Femur (tissue), 1 donor: ENCODE measurements at regions not wholly inside any gene's neighbourhood (a gene's known extent, or its start where the extent isn't known, plus 50 kb on each side); places are given as distances from the start of the nearest gene placed in this dataset.

ENCODE experiments used
- DNase-seq: peaks from one replicate; pipeline ENCODE4 v3.0.0-alpha.2; 2017

DNA sequence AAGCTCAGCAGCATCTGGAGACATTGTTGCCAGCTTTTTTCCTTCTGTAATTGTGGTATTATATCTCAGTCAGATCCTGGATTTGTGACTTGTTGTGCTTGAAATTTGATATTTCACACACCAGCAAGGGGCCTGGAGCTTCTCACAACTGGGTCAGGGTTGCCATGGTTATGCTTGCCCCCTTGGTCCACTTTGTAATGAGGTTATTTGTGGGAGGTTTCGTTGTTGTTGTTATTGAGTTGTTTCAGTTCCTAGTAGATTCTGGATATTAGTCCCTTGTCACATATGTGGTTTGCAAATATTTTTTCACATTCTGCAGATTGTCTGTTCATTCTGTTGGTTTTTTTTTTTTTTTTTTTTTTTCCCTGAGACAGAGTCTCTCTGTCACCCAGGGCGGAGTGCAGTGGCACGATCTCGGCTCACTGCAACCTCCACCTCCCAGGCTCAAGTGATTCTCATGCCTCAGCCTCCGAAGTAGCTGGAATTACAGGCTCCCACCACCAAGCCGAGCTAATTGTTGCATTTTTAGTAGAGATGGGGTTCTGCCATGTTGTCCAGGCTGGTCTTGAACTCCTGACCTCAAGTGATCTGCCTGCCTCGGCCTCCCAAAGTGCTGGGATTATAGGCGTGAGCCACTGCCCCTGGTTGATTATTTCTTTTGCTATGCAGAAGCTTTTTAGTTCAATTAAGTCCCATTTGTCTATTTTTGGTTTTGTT is 80.6 kb upstream of the ETV6 start:
- DNase-seq, result no peak

DNA sequence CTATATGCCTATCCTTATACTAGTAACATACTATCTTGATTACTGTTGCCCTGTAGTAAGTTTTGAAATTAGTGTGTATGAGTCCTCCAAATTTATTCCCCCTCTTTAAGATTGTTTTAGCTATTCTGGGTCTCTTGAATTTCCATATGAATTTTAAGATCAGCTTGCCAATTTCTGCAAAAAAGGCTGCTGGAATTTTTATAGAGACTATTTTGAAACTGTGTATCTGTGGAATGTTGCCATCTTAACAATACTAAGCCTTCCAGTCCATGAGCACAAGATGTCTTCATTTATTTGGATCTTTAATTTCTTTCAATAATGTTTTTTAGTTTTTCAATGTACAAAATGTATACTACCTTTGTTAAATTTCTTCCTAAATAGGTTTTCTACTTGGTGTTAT is 79.8 kb upstream of the ETV6 start:
- DNase-seq, result no peak

DNA sequence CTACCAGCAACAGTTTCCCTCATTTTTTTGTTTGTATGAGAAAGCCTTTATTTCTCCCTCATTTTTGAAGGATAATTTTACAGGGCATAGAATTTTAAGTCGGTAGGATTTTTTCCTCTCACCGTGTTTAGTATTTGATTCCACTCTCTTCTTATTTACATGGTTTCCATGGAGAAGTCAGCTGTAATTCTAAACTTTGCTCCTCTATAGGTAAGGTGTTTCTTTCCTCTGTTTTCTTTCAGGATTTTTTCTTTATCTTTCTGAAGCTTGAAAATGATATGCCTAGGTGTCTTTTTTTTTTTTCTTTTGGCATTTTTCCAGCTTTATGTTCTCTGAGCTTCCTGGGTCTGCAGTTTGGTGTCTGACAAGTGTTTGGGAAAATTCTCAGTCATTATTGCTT is 75.6 kb upstream of the ETV6 start:
- no peak for DNase-seq

DNA sequence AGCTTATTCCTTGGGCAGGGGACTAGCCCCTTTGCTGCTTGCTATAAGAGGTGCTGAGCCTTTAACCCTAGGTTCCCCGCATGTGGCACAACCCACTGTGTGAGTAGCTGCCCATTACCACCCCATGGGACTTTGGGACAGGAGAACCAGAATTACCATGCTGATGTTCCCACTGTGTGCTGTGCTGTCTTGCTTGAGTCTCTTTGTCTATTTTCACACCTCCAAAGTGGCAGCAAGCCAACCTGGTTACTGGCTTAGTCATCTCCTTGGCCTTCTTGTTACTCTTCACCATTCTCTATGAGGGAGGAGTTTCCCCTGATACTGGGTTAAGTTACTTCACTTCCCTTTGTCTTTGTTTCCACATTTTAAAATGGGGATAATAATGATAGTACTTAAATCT is 73.4 kb upstream of the ETV6 start:
- no peak for DNase-seq

DNA sequence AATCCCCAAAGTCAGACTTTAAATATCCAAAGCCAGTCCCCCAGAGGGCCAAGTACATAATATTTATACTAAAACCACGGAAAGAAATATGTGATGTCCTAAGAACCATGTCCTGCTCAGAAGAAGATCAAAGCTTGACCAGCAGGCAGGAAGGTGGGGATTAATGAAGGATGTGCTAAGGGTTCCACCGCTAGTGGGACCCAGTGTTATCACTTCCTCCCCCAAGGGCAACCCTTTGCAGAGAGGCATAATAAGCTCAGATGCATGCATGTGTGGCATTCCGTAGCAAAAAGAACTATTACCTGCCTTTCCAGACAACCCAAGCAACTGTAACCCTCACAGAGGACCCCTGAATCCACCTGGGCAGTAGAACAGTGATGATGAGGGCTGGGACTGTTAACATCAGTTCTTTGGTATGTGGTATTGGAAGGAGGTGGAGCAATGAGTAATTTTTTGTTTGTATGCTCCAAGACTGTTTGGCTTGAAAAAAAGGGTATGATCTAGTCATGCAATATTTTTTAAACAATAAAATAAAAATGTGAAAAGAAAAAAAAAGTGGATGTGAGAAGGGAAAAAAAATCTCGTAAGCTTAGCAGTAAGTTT is 71.7 kb upstream of the ETV6 start:
- no peak for DNase-seq

DNA sequence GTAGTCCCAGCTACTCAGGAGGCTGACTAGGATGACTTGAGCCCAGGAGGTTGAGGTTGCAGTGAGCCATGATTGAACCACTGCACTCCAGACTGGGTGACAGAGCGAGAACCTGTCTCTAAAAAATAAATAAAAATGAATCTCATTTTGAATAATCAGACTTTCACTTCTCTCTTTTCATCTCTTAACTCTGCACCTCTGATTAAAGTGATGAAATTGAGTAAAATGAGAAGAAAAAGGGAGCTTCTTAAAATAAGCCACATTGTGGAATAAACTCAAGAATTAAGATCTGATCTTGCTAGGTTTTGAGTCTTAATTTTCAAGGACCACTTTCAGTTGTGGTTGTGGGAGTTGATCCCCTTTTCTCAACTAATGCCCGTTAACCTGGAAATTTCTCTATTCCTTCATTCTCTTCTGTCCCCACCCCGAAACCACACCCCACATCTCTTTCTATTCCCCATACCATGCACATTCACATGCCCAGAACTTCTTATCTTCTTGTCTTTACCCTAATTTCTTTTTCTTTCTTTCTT is 70.9 kb upstream of the ETV6 start:
- DNase-seq, result no peak

DNA sequence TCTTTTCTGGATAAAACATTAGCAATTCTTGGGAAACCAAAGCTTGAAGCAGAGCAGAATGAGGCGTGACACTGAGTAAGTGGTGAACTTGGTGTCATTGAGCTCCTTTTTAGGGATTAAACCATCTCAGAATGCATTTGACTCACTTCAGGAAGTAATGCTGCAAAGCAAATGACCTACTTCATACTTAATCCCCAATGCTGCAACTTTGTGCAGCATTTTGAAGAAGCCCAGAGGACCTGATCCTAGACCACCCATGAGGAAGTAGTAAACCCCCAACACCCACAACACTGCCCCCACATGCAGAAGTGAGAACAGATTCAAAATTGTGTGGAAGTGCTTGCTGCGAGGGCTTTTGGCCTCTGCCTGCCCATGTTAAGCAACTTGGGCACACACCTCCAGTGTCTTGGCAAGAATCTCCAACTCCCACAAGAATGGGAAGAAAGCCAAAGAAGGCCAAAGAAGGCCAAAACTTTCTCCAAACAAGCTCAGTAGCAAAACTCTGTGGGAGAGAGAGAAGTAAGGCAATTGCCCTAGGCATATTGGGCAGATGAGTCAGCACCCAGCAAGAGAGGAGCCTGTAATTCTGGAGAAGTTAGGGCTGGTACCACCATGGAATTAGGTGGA is 69.2 kb upstream of the ETV6 start:
- DNase-seq, result no peak

DNA sequence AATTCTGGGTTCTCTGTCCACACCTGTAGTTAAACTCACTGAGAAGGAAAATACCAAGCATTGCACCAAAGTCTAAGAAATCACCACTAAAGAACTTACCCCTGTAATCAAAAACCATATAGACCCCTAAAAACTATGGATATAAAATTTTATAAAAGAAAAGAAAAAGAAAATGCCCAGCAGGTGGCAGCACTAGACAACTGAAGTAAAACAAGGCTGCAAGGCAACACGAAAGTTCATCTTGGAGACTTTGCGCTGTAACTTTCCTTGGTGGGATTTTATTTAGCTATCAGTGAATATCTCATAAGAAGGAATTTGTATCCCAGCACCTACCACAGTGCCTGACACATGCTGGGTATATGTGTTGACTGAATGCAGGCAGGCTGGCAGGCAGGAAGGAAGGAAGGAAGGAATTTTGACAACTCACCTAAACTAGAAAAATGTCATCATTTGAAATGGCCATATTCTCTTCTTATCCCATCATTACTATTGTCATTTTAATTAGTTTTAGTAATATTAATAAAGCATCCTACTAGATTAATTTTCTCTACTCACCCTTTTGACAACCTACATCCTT is 68.2 kb upstream of the ETV6 start:
- peak; percentile 65 for DNase-seq

DNA sequence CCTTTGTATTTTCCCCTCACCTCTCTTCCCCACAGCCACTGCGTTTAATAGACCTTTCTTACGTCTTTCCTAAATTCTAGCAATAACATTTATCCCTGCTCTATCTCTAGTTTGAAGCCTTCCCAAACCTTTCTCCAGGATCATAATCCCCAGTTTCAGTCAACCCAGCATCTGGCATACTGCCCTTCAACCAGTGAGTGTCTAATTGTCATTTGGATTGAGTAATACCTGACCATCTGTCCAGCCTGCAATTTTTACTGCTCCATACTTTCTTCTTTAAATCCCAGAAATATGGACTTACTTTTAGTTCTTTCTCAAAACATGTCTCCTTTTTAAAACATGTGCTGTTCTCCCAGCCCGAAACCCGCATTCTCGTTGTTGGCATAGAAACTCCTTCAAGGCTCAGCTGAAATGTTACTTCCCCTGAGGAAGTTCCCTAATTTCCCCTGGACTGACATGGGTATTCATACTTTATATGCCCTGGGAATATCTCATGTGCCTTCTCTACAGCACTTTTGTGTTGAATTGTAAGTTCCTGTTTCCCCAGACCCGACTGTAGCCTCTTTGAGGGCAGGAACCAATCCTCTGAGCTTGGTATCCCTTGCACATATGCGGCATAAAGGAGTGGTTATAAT is 65.1 kb upstream of the ETV6 start:
- DNase-seq, result no peak

DNA sequence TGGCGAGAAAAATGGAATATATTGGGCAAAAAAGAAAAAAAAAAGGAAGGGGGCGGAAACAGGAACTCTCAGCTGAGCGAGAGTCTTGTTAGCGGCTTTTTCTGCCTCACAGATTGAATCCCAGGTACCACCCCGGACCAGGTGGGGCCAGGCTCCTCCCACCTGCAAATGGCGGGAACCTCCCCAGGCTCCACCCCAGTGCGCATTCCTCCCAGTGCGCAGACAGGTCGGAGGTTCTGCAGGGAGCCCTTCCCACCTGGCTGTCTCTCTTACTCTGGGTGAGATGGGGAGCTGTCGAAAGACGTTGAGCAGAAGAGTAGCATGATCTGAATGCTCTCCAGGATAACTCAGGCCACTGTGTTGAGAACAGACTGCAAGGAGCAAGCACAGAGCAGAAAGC is 57.0 kb upstream of the ETV6 start:
- DNase-seq, result no peak

DNA sequence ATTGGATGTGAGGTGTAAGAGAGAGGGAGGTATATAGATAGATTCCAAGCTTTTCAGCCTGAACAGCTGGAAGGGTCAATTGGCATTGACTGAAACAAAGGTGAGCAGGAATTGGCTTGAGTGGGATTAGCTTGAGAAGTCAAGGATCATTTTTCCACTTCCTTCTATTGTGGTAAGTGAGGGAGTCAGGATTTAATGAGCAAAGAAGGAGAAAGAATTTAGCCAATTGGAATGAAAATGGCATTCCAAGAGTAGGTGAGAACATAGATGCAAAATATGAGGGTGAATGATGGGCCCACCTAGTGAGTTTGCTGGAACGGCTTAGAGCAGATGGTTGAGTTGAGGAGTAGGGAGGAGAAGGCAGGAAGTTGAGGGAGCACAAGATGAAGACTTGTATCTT is 56.5 kb upstream of the ETV6 start:
- no peak for DNase-seq

DNA sequence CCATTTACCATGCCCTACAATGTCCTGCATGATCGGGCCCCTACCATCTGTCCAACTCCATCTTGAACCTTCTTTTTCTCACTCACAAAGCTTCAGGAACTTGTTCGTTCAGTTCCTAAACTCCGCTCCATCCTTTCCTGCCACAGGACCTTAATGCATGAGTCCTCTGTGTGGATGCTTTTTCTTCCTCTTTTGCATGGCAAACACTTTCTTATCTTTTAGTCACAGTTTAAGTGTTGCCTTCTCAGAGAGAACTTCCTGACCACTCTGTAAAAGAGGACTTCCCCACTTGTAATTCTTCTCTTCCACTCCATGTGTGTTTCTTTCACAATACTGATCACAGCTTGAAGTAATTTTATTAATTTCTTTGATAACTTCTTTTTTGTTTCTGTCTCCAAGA is 54.4 kb upstream of the ETV6 start:
- DNase-seq, result no peak

DNA sequence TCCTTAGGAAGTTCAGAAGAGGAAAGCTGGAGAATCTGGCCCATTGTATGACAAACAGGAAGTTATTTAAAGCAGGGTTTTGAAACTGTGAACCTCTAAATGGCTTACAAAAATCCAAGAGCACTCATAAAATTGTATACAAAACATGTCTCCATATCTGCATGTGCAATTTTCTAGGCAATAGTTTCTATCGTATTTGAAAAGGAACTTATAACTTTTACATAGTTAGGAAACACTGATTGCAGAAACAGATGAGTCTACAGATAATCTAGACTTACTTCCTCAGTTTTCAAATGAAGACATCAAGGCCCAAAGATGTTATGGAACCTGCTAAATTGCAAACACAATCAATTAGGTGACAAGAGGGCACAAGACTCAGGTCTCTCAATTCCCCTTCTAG is 53.3 kb upstream of the ETV6 start:
- DNase-seq, result no peak

DNA sequence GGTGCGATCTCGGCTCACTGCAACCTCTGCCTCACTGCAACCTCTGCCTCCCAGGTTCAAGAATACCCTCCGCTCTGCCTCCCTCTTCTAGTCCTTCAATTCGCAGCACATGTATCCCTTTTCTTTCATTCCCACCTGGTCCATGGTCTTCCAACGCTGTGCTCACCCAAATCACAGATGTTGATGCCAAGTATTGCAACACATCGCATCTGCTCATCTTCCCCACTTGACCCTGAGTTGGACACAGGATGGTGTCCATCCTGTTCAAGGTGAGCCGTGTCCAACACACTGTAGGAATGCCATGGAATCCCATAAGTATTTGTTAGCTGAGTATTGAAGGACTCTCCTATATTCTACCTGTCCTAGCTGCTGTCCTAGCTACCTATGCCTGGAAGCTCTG is 50.6 kb upstream of the ETV6 start:
- no peak for DNase-seq
